ENCODE measurements at regions not wholly inside any gene's neighbourhood (a gene's known extent, or its start where the extent isn't known, plus 50 kb on each side); places are given as distances from the start of the nearest gene placed in this dataset.

DNA sequence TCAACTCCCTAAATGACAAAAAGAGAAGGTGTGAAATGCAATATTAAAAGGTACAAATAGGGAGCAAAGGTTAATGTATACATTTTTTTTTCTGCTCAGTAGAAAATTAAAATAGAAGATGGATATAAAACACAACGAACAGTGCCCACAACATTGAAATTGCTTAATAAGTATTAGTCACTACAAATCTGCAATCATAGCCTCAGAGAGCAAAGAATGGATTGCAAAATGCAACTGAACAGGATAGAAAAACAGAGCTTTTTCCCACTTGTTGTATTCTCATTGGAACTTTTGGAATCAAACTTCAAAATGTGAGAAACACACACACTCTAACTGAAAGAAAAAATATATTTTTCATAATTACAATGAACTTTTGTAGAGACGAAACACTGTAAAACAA, 552.2 kb upstream of the NCAM2 start:
- Histone ChIP-seq H3K4me1 (ENCODE audit: control insufficient read depth, insufficient read depth, low read length) (no peaks in the 10 kb centered on the region), H3K27ac (ENCODE audit: low read depth, low read length) (no peak overlapping the region), H3K4me3 (ENCODE audit: low read length) (no peak overlapping the region), H3K9me3 (ENCODE audit: control insufficient read depth, low read length) (no peaks in the 10 kb centered on the region), H3K27me3 (ENCODE audit: control insufficient read depth, insufficient read depth, low read length, poor library complexity, severe bottlenecking) (no peaks in the 10 kb centered on the region), H3K36me3 (ENCODE audit: control insufficient read depth, insufficient read depth, low read length) (no peaks in the 10 kb centered on the region), H3K9ac (ENCODE audit: extremely low read depth, low read length, poor library complexity, severe bottlenecking) (no peak overlapping the region)
- no peak for DNase-seq
- no peak overlapping the region for H3K27ac Mint-ChIP-seq
- H3K9me3 Mint-ChIP-seq = no peaks in the 10 kb centered on the region
- H3K36me3 Mint-ChIP-seq (ENCODE audit: low read depth) = no peaks in the 10 kb centered on the region
- no peak for TF ChIP-seq CTCF (conservative IDR thresholded peaks at IDR 0.05)
- WGBS, 2 experiments (ENCODE audit: insufficient coverage in 1 of 2, insufficient read length in 1 of 2) = 94% methylated on average over 2 of the region's 2 CpGs; no CpG with 5 or more reads in 1 of the 2 experiments
- no peaks in the 10 kb centered on the region for H3K4me1 Mint-ChIP-seq
- no peak overlapping the region for H3K4me3 Mint-ChIP-seq
- H3K27me3 Mint-ChIP-seq (ENCODE audit: insufficient read depth) = no peaks in the 10 kb centered on the region

DNA sequence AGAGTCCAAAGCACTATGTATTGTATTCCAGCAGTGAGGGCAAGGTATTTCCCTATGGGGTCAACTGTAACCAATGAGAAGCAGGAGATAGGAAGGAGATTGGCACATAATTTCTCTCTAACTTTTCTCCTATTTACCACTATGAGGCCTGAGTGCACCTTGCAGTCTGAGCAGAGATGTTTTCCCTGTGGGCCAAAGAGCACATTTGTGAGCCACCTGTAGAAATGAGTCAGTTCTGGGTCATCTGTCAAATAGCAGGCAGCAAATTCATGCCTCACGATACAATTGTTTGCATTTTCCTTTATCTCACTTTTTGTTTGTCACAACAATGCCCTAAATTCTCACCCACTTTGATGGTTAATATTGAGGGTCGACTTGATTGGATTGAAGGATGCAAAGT, 547.2 kb upstream of the NCAM2 start:
- Histone ChIP-seq H3K4me3 (ENCODE audit: low read length) (no peak overlapping the region), H3K27ac (ENCODE audit: low read depth, low read length) (no peak overlapping the region), H3K4me1 (ENCODE audit: control insufficient read depth, insufficient read depth, low read length) (no peaks in the 10 kb centered on the region), H3K27me3 (ENCODE audit: control insufficient read depth, insufficient read depth, low read length, poor library complexity, severe bottlenecking) (no peaks in the 10 kb centered on the region), H3K36me3 (ENCODE audit: control insufficient read depth, insufficient read depth, low read length) (no peaks in the 10 kb centered on the region), H3K9me3 (ENCODE audit: control insufficient read depth, low read length) (peaks cover 6% of the 10 kb centered on the region), H3K9ac (ENCODE audit: extremely low read depth, low read length, poor library complexity, severe bottlenecking) (no peak overlapping the region)
- WGBS, 2 experiments (ENCODE audit: insufficient coverage in 1 of 2, insufficient read length in 1 of 2) = 59% methylated on average over 2 of the region's 2 CpGs; no CpG with 5 or more reads in 1 of the 2 experiments
- TF ChIP-seq CTCF (conservative IDR thresholded peaks at IDR 0.05) = no peak
- Mint-ChIP-seq H3K9me3 (no peaks in the 10 kb centered on the region), H3K27ac (no peak overlapping the region), H3K36me3 (ENCODE audit: low read depth) (no peaks in the 10 kb centered on the region), H3K4me1 (peaks cover 1% of the 10 kb centered on the region), H3K4me3 (no peak overlapping the region), H3K27me3 (ENCODE audit: insufficient read depth) (no peaks in the 10 kb centered on the region)
- DNase-seq = no peak

DNA sequence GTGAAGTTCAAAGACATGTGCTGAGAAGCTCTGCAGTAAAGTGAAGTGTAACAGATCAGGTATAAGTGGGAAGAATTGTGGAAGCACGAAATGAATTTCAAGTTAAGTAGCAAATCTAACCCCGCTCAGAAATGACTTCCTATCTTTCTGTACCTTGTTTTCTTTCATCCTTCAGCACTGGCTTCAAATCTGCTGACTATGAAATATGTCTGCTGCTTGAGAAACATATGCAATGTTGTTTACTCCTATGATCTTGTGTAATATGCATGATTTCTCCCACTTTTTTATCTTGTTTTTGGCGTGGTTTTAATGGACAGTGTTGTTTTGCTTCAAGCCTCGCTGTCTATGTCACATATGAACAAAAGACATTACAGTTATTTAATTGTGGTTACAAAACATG, 545.3 kb upstream of the NCAM2 start:
- H3K27ac Mint-ChIP-seq = no peak overlapping the region
- Histone ChIP-seq H3K4me1 (ENCODE audit: control insufficient read depth, insufficient read depth, low read length) (no peaks in the 10 kb centered on the region), H3K9me3 (ENCODE audit: control insufficient read depth, low read length) (peaks cover 6% of the 10 kb centered on the region), H3K4me3 (ENCODE audit: low read length) (no peak overlapping the region), H3K27me3 (ENCODE audit: control insufficient read depth, insufficient read depth, low read length, poor library complexity, severe bottlenecking) (no peaks in the 10 kb centered on the region), H3K9ac (ENCODE audit: extremely low read depth, low read length, poor library complexity, severe bottlenecking) (no peak overlapping the region), H3K36me3 (ENCODE audit: control insufficient read depth, insufficient read depth, low read length) (no peaks in the 10 kb centered on the region), H3K27ac (ENCODE audit: low read depth, low read length) (no peak overlapping the region)
- WGBS, 2 experiments (ENCODE audit: insufficient coverage in 1 of 2, insufficient read length in 1 of 2) = 96 to 100% methylated on average over 1 to 2 of the region's 4 CpGs
- H3K27me3 Mint-ChIP-seq (ENCODE audit: insufficient read depth) = no peaks in the 10 kb centered on the region
- no peak overlapping the region for H3K4me3 Mint-ChIP-seq
- H3K9me3 Mint-ChIP-seq = no peaks in the 10 kb centered on the region
- H3K4me1 Mint-ChIP-seq = peaks cover 1% of the 10 kb centered on the region
- DNase-seq = no peak
- no peaks in the 10 kb centered on the region for H3K36me3 Mint-ChIP-seq (ENCODE audit: low read depth)
- no peak for TF ChIP-seq CTCF (conservative IDR thresholded peaks at IDR 0.05)

All from endodermal cell (in vitro differentiated cells).